Gastrocnemius medialis (tissue), 4 donors: ENCODE measurements at regions not wholly inside any gene's neighbourhood (a gene's known extent, or its start where the extent isn't known, plus 50 kb on each side); places are given as distances from the start of the nearest gene placed in this dataset.

Experiments used
- ATAC-seq, 2 donors: fragments of 150-250 bp; one replicate each; pipeline ENCODE4 v1.9.1; 2016
- DNase-seq, 2 donors: peaks; one replicate each; pipeline ENCODE4 v3.0.0-alpha.2; 2019
- H3K27ac ChIP-seq, 4 donors: fragments of 200-600 bp; sonication (generic); 1 replicate in 1 of 4; 2 replicates in 3 of 4; pipeline ENCODE4 v1.5.1; 2016 to 2018; ENCODE audit warnings: mild to moderate bottlenecking in 2 of 4, moderate library complexity in 1 of 4
- H3K27me3 ChIP-seq, 3 donors: fragments of 200-600 bp; sonication (generic) in 2 of 3; 1 replicate in 1 of 3; 2 replicates in 2 of 3; pipeline versions ENCODE4 v1.5.1 to v1.6.0; 2016 to 2019; ENCODE audit warnings: mild to moderate bottlenecking in 1 of 3, moderate library complexity in 1 of 3
- H3K36me3 ChIP-seq, 2 donors: fragments of 200-600 bp; sonication (generic) in 1 of 2; one replicate each; pipeline ENCODE4 v1.5.1; 2017 to 2018
- H3K4me1 ChIP-seq, 2 donors: fragments of 200-600 bp; sonication (generic) in 1 of 2; one replicate each; pipeline ENCODE4 v1.5.1; 2016 to 2017; ENCODE audit warnings: mild to moderate bottlenecking in 2 of 2
- H3K4me3 ChIP-seq, 4 donors: fragments of 200-600 bp; sonication (generic) in 3 of 4; 1 replicate in 1 of 4; 2 replicates in 3 of 4; pipeline ENCODE4 v1.5.1; 2016 to 2019; ENCODE audit warnings: mild to moderate bottlenecking in 2 of 4
- H3K9me3 ChIP-seq, 3 donors: fragments of 200-600 bp; sonication (generic) in 2 of 3; 1 replicate in 1 of 3; 2 replicates in 2 of 3; pipeline ENCODE4 v1.5.1; 2016 to 2019
- CTCF ChIP-seq, 5 experiments: fragments of 450-650 bp in 3 of 5; fragments of 200-600 bp in 2 of 5; sonication (generic) in 2 of 5; IDR thresholded peaks in 4 of 5; conservative IDR thresholded peaks in 1 of 5; 1 replicate in 4 of 5; 2 replicates in 1 of 5; pipeline ENCODE4 v1.5.1; 2016 to 2019; ENCODE audit warnings: antibody characterized with exemption in 5 of 5, mild to moderate bottlenecking in 3 of 5, moderate library complexity in 3 of 5
- POLR2A ChIP-seq, 2 donors: fragments of 450-650 bp; IDR thresholded peaks; one replicate each; pipeline ENCODE4 v1.6.1; 2017; ENCODE audit warnings: antibody characterized with exemption in 2 of 2, mild to moderate bottlenecking in 2 of 2, moderate library complexity in 2 of 2
- in situ Hi-C, 4 donors: fragments of 200-750 bp; cut with MboI; loops; one replicate each; pipeline versions ENCODE4 v1.15.0 to v1.8.0; 2017; ENCODE audit warnings: low sequenced_read_pairs in 4 of 4
- intact Hi-C: fragments of 100-400 bp; cut with DNase I; formaldehyde crosslinking; loops from one replicate; pipeline ENCODE4 v1.15.1; 2023; ENCODE audit warnings: low total_unique reads

GRCh38 chr16:64532691-64533090 is 589.2 kb downstream of the CDH11 start:
- intact Hi-C loops = no loop called here

GRCh38 chr16:64532117-64532516 is 589.7 kb downstream of the CDH11 start:
- no peaks in the 10 kb centered on the region for H3K27me3 ChIP-seq

More at GRCh38 chr16:64532691-64533090, 589.2 kb downstream of the CDH11 start:
- Histone ChIP-seq H3K27me3 (no peaks in the 10 kb centered on the region), H3K36me3 (no peaks in the 10 kb centered on the region), H3K27ac (no peak overlapping the region), H3K4me3 (no peak overlapping the region), H3K9me3 (no peaks in the 10 kb centered on the region), H3K4me1 (no peaks in the 10 kb centered on the region)
- ATAC-seq = no peak
- DNase-seq = no peak
- in situ Hi-C loops = no loop called here
- no peak for TF ChIP-seq POLR2A (IDR thresholded peaks at IDR 0.05)
- TF ChIP-seq CTCF (IDR thresholded peaks at IDR 0.05 in 4 of 5, conservative IDR thresholded peaks at IDR 0.05 in 1 of 5) = no peak

GRCh38 chr16:64531401-64531800 is 590.5 kb downstream of the CDH11 start:
- TF ChIP-seq POLR2A (IDR thresholded peaks at IDR 0.05) (no peak), CTCF (IDR thresholded peaks at IDR 0.05 in 4 of 5, conservative IDR thresholded peaks at IDR 0.05 in 1 of 5) (no peak)
- DNase-seq (no peak), ATAC-seq (no peak)
- Histone ChIP-seq H3K4me1 (no peaks in the 10 kb centered on the region), H3K27ac (no peak overlapping the region), H3K4me3 (no peak overlapping the region), H3K36me3 (no peaks in the 10 kb centered on the region), H3K9me3 (no peaks in the 10 kb centered on the region), H3K27me3 (no peaks in the 10 kb centered on the region)
- intact Hi-C loops = no loop called here
- in situ Hi-C loops = no loop called here

More at GRCh38 chr16:64532117-64532516, 589.7 kb downstream of the CDH11 start:
- no peak overlapping the region for H3K4me3 ChIP-seq
- no peak for DNase-seq
- no peak for ATAC-seq
- in situ Hi-C loops = no loop called here
- H3K9me3 ChIP-seq = no peaks in the 10 kb centered on the region
- no peaks in the 10 kb centered on the region for H3K4me1 ChIP-seq
- no peaks in the 10 kb centered on the region for H3K36me3 ChIP-seq
- intact Hi-C loops = no loop called here
- TF ChIP-seq CTCF (IDR thresholded peaks at IDR 0.05 in 4 of 5, conservative IDR thresholded peaks at IDR 0.05 in 1 of 5) = no peak
- H3K27ac ChIP-seq = no peak overlapping the region

- Histone ChIP-seq H3K36me3 (no peaks in the 10 kb centered on the region), H3K4me1 (no peaks in the 10 kb centered on the region), H3K4me3 (no peak overlapping the region), H3K9me3 (no peaks in the 10 kb centered on the region), H3K27ac (no peak overlapping the region), H3K27me3 (no peaks in the 10 kb centered on the region)
- intact Hi-C loops (no loop called here), in situ Hi-C loops (no loop called here)
- no peak for ATAC-seq
- no peak for DNase-seq
- no peak for TF ChIP-seq POLR2A (IDR thresholded peaks at IDR 0.05)
- TF ChIP-seq CTCF (IDR thresholded peaks at IDR 0.05 in 4 of 5, conservative IDR thresholded peaks at IDR 0.05 in 1 of 5) = no peak
Measured at GRCh38 chr16:64522548-64522947, 599.3 kb downstream of the CDH11 start.

GRCh38 chr16:64513871-64514270 is 608.0 kb downstream of the CDH11 start:
- ATAC-seq (no peak), DNase-seq (no peak)
- Histone ChIP-seq H3K27ac (no peak overlapping the region), H3K9me3 (no peaks in the 10 kb centered on the region), H3K4me3 (no peak overlapping the region), H3K36me3 (no peaks in the 10 kb centered on the region), H3K4me1 (no peaks in the 10 kb centered on the region), H3K27me3 (no peaks in the 10 kb centered on the region)
- TF ChIP-seq POLR2A (IDR thresholded peaks at IDR 0.05) = no peak
- intact Hi-C loops (no loop called here), in situ Hi-C loops (no loop called here)
